ENCODE measurements at regions not wholly inside any gene's neighbourhood (a gene's known extent, or its start where the extent isn't known, plus 50 kb on each side); places are given as distances from the start of the nearest gene placed in this dataset.

- TF ChIP-seq CTCF (IDR thresholded peaks at IDR 0.05 in 8 of 11, conservative IDR thresholded peaks at IDR 0.05 in 3 of 11) = no peak
- no peak for TF ChIP-seq POLR2A (IDR thresholded peaks at IDR 0.05)
Measured at GRCh38 chr10:91006752-91007346, 86.0 kb upstream of the ANKRD1 start.
